K562 (cell line): ENCODE measurements at regions not wholly inside any gene's neighbourhood (a gene's known extent, or its start where the extent isn't known, plus 50 kb on each side); places are given as distances from the start of the nearest gene placed in this dataset.

Experiments used
- ATAC-seq: fragments of 200-7000 bp; cut with Tn5 transposase; 3 replicates; pipeline ENCODE4 v1.9.1; 2020; ENCODE audit warnings: moderate library complexity
- BruUV-seq: library from RNA; stranded (reverse); fragments of 400-500 nt; replicated peaks from 2 replicates; lab custom pipeline; 2021; lab: Mats Ljungman, UMichigan
- CTCF ChIA-PET: fragments of 300-600 bp; formaldehyde crosslinking; extraction: SDS; loops from one replicate; lab custom pipeline; 2021; ENCODE audit warnings: low intra/inter-chr PET ratio; lab: Yijun Ruan, JAX
- POLR2A ChIA-PET: fragments of 300-600, 350-650 bp; sonication (Branson Sonifier 250); formaldehyde crosslinking; extraction: SDS; loops from one replicate; lab custom pipeline; 2021; ENCODE audit warnings: antibody characterized with exemption, inconsistent platforms; lab: Yijun Ruan, JAX
- DNase-seq, 4 experiments: peaks; one replicate each; pipeline versions ENCODE4 v3.0.0 to v3.0.0-alpha.2; 2011 to 2018; ENCODE audit warnings: low spot score in 3 of 4, mixed read lengths in 3 of 4; ENCODE audit errors: extremely low read depth in 1 of 4
- FAIRE-seq: peaks from 2 replicates; lab custom pipeline; 2011; peaks lifted over from hg19 to GRCh38; lab: Jason Lieb, UNC
- H2AFZ ChIP-seq: 2 replicates; pipeline ENCODE4 v1.6.0; 2011; ENCODE audit warnings: low read depth, low read length, control low read depth, inconsistent platforms
- H3K27ac ChIP-seq: fragments of 200-600 bp; 3 replicates; pipeline ENCODE4 v1.8.0; 2011; ENCODE audit warnings: low read depth, mild to moderate bottlenecking, control low read depth, inconsistent platforms, low read length, moderate library complexity, mixed read lengths; ENCODE audit errors: extremely low read depth
- H3K27me3 ChIP-seq, 2 experiments: fragments of 300-600 bp in 1 of 2; 2 replicates in 1 of 2; 3 replicates in 1 of 2; pipeline versions ENCODE4 v1.6.0 to v1.8.0; 2011; ENCODE audit warnings: inconsistent platforms in 2 of 2, low read length in 2 of 2, mild to moderate bottlenecking in 1 of 2, mixed read lengths in 1 of 2, moderate library complexity in 1 of 2; ENCODE audit not compliant: control insufficient read depth in 2 of 2, insufficient read depth in 2 of 2
- H3K36me3 ChIP-seq: fragments of 300-600 bp; 3 replicates; pipeline ENCODE4 v1.8.0; 2011; ENCODE audit warnings: mild to moderate bottlenecking, low read length, inconsistent platforms; ENCODE audit not compliant: control insufficient read depth, insufficient read depth
- H3K4me1 ChIP-seq, 2 experiments: fragments of 200-600 bp in 1 of 2; replicated peaks in 1 of 2; 2 replicates in 1 of 2; 3 replicates in 1 of 2; pipeline versions ENCODE4 v1.5.1 to v1.8.0; 2011; ENCODE audit warnings: inconsistent platforms in 2 of 2, low read length in 2 of 2, mild to moderate bottlenecking in 1 of 2, mixed read lengths in 1 of 2, moderate library complexity in 1 of 2; ENCODE audit not compliant: control insufficient read depth in 2 of 2, insufficient read depth in 2 of 2
- H3K4me2 ChIP-seq: 2 replicates; pipeline ENCODE4 v1.6.1; 2011; ENCODE audit warnings: low read length, control low read depth, inconsistent platforms, mixed read lengths; ENCODE audit not compliant: insufficient read depth
- H3K4me3 ChIP-seq: fragments of 200-600 bp; sonication (generic), shearing (Covaris generic); 2 replicates; pipeline ENCODE4 v1.5.1; 2016; ENCODE audit warnings: control low read depth, inconsistent platforms
- H3K79me2 ChIP-seq: fragments of 200-600 bp; 3 replicates; pipeline ENCODE4 v1.8.0; 2011; ENCODE audit warnings: low read length, inconsistent platforms; ENCODE audit not compliant: control insufficient read depth, insufficient read depth
- H3K9ac ChIP-seq, 2 experiments: 2 replicates each; pipeline versions ENCODE4 v1.6.0 to v1.6.1; 2011; ENCODE audit warnings: low read depth in 2 of 2, low read length in 2 of 2, control low read depth in 1 of 2, inconsistent platforms in 1 of 2, mild to moderate bottlenecking in 1 of 2, mixed read lengths in 1 of 2; ENCODE audit not compliant: insufficient read depth in 1 of 2
- H3K9me1 ChIP-seq: one replicate; pipeline ENCODE4 v1.6.0; 2011; ENCODE audit warnings: inconsistent platforms, mild to moderate bottlenecking, low read length, moderate library complexity; ENCODE audit not compliant: control insufficient read depth, insufficient read depth
- H3K9me3 ChIP-seq: replicated peaks from 2 replicates; pipeline ENCODE4 v1.5.1; 2011; ENCODE audit warnings: low read depth, low read length, inconsistent platforms; ENCODE audit not compliant: control insufficient read depth, insufficient read depth
- H4K20me1 ChIP-seq: replicated peaks from 2 replicates; pipeline ENCODE4 v1.6.1; 2011; ENCODE audit warnings: low read length, inconsistent platforms, mixed read lengths; ENCODE audit not compliant: control insufficient read depth, insufficient read depth
- C11orf30 ChIP-seq: fragments of 450-650 bp; IDR thresholded peaks from 2 replicates; pipeline ENCODE4 v1.6.1; 2016; ENCODE audit warnings: low read depth, mild to moderate bottlenecking
- CC2D1A ChIP-seq: fragments of 450-650 bp; IDR thresholded peaks from 2 replicates; pipeline ENCODE4 v1.6.1; 2017; ENCODE audit warnings: mild to moderate bottlenecking
- FOXA3 ChIP-seq, 2 experiments: fragments of 450-650 bp in 1 of 2; sonication (generic) in 1 of 2; formaldehyde crosslinking; IDR thresholded peaks in 1 of 2; conservative IDR thresholded peaks in 1 of 2; 2 replicates each; pipeline versions ENCODE4 v1.4.0 to v1.8.0; 2020 to 2022; ENCODE audit warnings: mild to moderate bottlenecking in 2 of 2, missing genetic modification reagents in 1 of 2
- L3MBTL2 ChIP-seq: fragments of 450-650 bp; IDR thresholded peaks from 2 replicates; pipeline ENCODE4 v1.6.1; 2016; ENCODE audit warnings: mild to moderate bottlenecking, moderate library complexity
- RBBP5 ChIP-seq: fragments of 200-600 bp; sonication (generic); IDR thresholded peaks from 2 replicates; pipeline ENCODE4 v1.6.1; 2012; ENCODE audit warnings: borderline replicate concordance, mild to moderate bottlenecking, low read length, control low read depth, inconsistent platforms; ENCODE audit not compliant: insufficient read depth, poor library complexity, severe bottlenecking
- TGIF2 ChIP-seq: sonication (generic); formaldehyde crosslinking; IDR thresholded peaks from 2 replicates; pipeline ENCODE4 v1.8.1; 2022; ENCODE audit warnings: mild to moderate bottlenecking, missing genetic modification reagents, moderate library complexity
- ZKSCAN3 ChIP-seq: fragments of 250-450 bp; sonication (Bioruptor Pico); IDR thresholded peaks from 2 replicates; pipeline ENCODE4 v1.4.0; 2020
- ZNF217 ChIP-seq: sonication (generic); formaldehyde crosslinking; IDR thresholded peaks from 2 replicates; pipeline ENCODE4 v1.8.0; 2022; ENCODE audit warnings: mild to moderate bottlenecking, missing genetic modification reagents
- ZNF347 ChIP-seq: fragments of 450-650 bp; formaldehyde crosslinking; IDR thresholded peaks from 2 replicates; pipeline ENCODE4 v1.4.0; 2020; ENCODE audit warnings: low read depth, mild to moderate bottlenecking, moderate library complexity
- ZNF707 ChIP-seq: fragments of 250-450 bp; sonication (Bioruptor Pico); conservative IDR thresholded peaks from 2 replicates; pipeline ENCODE4 v1.8.0; 2022; ENCODE audit warnings: inconsistent platforms, mild to moderate bottlenecking, moderate library complexity
- in situ Hi-C: fragments of 300-500 bp; cut with MboI; formaldehyde crosslinking; loops from 4 replicates; pipeline ENCODE4 v1.15.0; 2018; ENCODE audit warnings: inconsistent platforms, mixed read lengths
- intact Hi-C: fragments of 100-400 bp; cut with micrococcal nuclease; formaldehyde crosslinking; loops from 2 replicates; pipeline ENCODE4 v1.14.2; 2022
- TF ChIP-seq, protein P1 (sequence below): fragments of 250-450 bp; sonication (Bioruptor Pico); IDR thresholded peaks from 2 replicates; pipeline ENCODE4 v1.8.0; 2021; ENCODE audit warnings: moderate library complexity, mild to moderate bottlenecking, inconsistent platforms
- TF ChIP-seq, protein P2 (sequence below): sonication (generic); formaldehyde crosslinking; IDR thresholded peaks from 2 replicates; pipeline ENCODE4 v1.8.0; 2022; ENCODE audit warnings: missing genetic modification reagents, mild to moderate bottlenecking, borderline replicate concordance
- TF ChIP-seq, protein P3 (sequence below): fragments of 450-650 bp; formaldehyde crosslinking; IDR thresholded peaks from 2 replicates; pipeline ENCODE4 v1.4.0; 2020; ENCODE audit warnings: mild to moderate bottlenecking, moderate library complexity
- TF ChIP-seq, protein P4 (sequence below): fragments of 250-450 bp; sonication (Bioruptor Pico); IDR thresholded peaks from 2 replicates; pipeline ENCODE4 v1.5.0; 2022; ENCODE audit warnings: mild to moderate bottlenecking

- no peak for TF ChIP-seq RBBP5
These were observed 93.7 kb upstream of the RBMS3 start (continued) for GRCh38 chr3:29186982-29187725.

- ChIA-PET CTCF (no interaction called here), POLR2A (interaction anchor here (0.7 kb wide), 1 partner anchor 1339 kb away, joined by 3 read pairs; no protein-coding TSS in a partner anchor)
- H4K20me1 ChIP-seq, result no peaks in the 10 kb centered on the region
- no peaks in the 10 kb centered on the region for H3K9me1 ChIP-seq
- no peaks in the 10 kb centered on the region for H3K79me2 ChIP-seq
- no peaks in the 10 kb centered on the region; the same call in 1 of the 2 replicates for H3K9me3 ChIP-seq
- intact Hi-C loops, result no loop called here
- DNase-seq (no peak), FAIRE-seq (no peak), ATAC-seq (no peak)
- H3K4me3 ChIP-seq, result no peak overlapping the region
- no TSS peak for BruUV-seq
- TF ChIP-seq, protein P1, sequence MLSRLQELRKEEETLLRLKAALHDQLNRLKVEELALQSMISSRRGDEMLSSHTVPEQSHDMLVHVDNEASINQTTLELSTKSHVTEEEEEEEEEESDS (CRISPR knock-in tag), result no peak
- TF ChIP-seq CC2D1A, result no peak
- TF ChIP-seq ZNF707 (CRISPR knock-in tag), result no peak
- TF ChIP-seq ZKSCAN3 (CRISPR knock-in tag), result no peak
- TF ChIP-seq C11orf30, result no peak
- TF ChIP-seq, protein P2, sequence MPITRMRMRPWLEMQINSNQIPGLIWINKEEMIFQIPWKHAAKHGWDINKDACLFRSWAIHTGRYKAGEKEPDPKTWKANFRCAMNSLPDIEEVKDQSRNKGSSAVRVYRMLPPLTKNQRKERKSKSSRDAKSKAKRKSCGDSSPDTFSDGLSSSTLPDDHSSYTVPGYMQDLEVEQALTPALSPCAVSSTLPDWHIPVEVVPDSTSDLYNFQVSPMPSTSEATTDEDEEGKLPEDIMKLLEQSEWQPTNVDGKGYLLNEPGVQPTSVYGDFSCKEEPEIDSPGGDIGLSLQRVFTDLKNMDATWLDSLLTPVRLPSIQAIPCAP (CRISPR knock-in tag), result no peak
- TF ChIP-seq L3MBTL2, result no peak
- TF ChIP-seq ZNF217 (CRISPR knock-in tag), result no peak
- TF ChIP-seq, protein P3, sequence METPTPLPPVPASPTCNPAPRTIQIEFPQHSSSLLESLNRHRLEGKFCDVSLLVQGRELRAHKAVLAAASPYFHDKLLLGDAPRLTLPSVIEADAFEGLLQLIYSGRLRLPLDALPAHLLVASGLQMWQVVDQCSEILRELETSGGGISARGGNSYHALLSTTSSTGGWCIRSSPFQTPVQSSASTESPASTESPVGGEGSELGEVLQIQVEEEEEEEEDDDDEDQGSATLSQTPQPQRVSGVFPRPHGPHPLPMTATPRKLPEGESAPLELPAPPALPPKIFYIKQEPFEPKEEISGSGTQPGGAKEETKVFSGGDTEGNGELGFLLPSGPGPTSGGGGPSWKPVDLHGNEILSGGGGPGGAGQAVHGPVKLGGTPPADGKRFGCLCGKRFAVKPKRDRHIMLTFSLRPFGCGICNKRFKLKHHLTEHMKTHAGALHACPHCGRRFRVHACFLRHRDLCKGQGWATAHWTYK (CRISPR knock-in tag), result no peak
- TF ChIP-seq, protein P4, sequence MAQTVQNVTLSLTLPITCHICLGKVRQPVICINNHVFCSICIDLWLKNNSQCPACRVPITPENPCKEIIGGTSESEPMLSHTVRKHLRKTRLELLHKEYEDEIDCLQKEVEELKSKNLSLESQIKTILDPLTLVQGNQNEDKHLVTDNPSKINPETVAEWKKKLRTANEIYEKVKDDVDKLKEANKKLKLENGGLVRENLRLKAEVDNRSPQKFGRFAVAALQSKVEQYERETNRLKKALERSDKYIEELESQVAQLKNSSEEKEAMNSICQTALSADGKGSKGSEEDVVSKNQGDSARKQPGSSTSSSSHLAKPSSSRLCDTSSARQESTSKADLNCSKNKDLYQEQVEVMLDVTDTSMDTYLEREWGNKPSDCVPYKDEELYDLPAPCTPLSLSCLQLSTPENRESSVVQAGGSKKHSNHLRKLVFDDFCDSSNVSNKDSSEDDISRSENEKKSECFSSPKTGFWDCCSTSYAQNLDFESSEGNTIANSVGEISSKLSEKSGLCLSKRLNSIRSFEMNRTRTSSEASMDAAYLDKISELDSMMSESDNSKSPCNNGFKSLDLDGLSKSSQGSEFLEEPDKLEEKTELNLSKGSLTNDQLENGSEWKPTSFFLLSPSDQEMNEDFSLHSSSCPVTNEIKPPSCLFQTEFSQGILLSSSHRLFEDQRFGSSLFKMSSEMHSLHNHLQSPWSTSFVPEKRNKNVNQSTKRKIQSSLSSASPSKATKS (CRISPR knock-in tag), result no peak
- no peak for TF ChIP-seq FOXA3 (CRISPR knock-in tag; conservative IDR thresholded peaks at IDR 0.05 in 1 of 2, IDR thresholded peaks at IDR 0.05 in 1 of 2)
- no peak for TF ChIP-seq TGIF2 (CRISPR knock-in tag)
- no peak for TF ChIP-seq ZNF347
- no peak overlapping the region for H3K9ac ChIP-seq
- H3K27ac ChIP-seq, result no peak overlapping the region
- H3K4me1 ChIP-seq, result no peaks in the 10 kb centered on the region
- H3K27me3 ChIP-seq, result no peaks in the 10 kb centered on the region
- in situ Hi-C loops, result no loop called here
- H3K36me3 ChIP-seq, result no peaks in the 10 kb centered on the region
- no peak overlapping the region for H2AFZ ChIP-seq
- no peak overlapping the region for H3K4me2 ChIP-seq
These were observed 91.5 kb upstream of the RBMS3 start for GRCh38 chr3:29189328-29189727.
